Upper lobe of right lung (tissue), 1 donor: ENCODE measurements at regions not wholly inside any gene's neighbourhood (a gene's known extent, or its start where the extent isn't known, plus 50 kb on each side); places are given as distances from the start of the nearest gene placed in this dataset.

Source experiments
- ATAC-seq: fragments of 200-7000 bp; cut with Tn5 transposase; one replicate; pipeline ENCODE4 v1.9.1; 2020; ENCODE audit warnings: mild to moderate bottlenecking, moderate library complexity
- DNase-seq: peaks from one replicate; pipeline ENCODE4 v3.0.0-alpha.2; 2020
- H3K27ac ChIP-seq: fragments of 200-600 bp; one replicate; pipeline ENCODE4 v1.8.0; 2022
- H3K27me3 ChIP-seq: fragments of 200-600 bp; one replicate; pipeline ENCODE4 v1.8.0; 2022; ENCODE audit warnings: mild to moderate bottlenecking
- H3K36me3 ChIP-seq: fragments of 200-600 bp; one replicate; pipeline ENCODE4 v1.8.0; 2022
- H3K4me1 ChIP-seq: fragments of 200-600 bp; one replicate; pipeline ENCODE4 v1.8.0; 2022
- H3K4me3 ChIP-seq: fragments of 200-600 bp; one replicate; pipeline ENCODE4 v1.8.0; 2022; ENCODE audit warnings: mild to moderate bottlenecking
- H3K9me3 ChIP-seq: fragments of 200-600 bp; one replicate; pipeline ENCODE4 v1.8.0; 2022
- CTCF ChIP-seq: fragments of 200-600 bp; IDR thresholded peaks from one replicate; pipeline ENCODE4 v1.8.0; 2022; ENCODE audit warnings: antibody characterized with exemption
- intact Hi-C: fragments of 100-400 bp; cut with DNase I; formaldehyde crosslinking; loops from one replicate; pipeline ENCODE4 v1.11.0; 2022
- donor health status: DM: no; HTN: yes; CAD: no; lungs with severe emphysema.

GRCh38 chr6:50120300-50120699 is 70.6 kb upstream of the DEFB112 start:
- Histone ChIP-seq H3K4me1 (no peaks in the 10 kb centered on the region), H3K27me3 (no peaks in the 10 kb centered on the region), H3K9me3 (no peaks in the 10 kb centered on the region), H3K27ac (no peak overlapping the region), H3K4me3 (no peak overlapping the region), H3K36me3 (no peaks in the 10 kb centered on the region)
- no peak for DNase-seq
- TF ChIP-seq CTCF = no peak
- intact Hi-C loops = no loop called here
- no peak for ATAC-seq

GRCh38 chr6:50123688-50124087 is 74.0 kb upstream of the DEFB112 start:
- intact Hi-C loops = no loop called here
- Histone ChIP-seq H3K36me3 (no peaks in the 10 kb centered on the region), H3K4me1 (no peaks in the 10 kb centered on the region), H3K4me3 (no peak overlapping the region), H3K27me3 (no peaks in the 10 kb centered on the region), H3K9me3 (no peaks in the 10 kb centered on the region), H3K27ac (no peak overlapping the region)
- DNase-seq (no peak), ATAC-seq (no peak)
- TF ChIP-seq CTCF = no peak

GRCh38 chr6:50124572-50124971 is 74.8 kb upstream of the DEFB112 start:
- TF ChIP-seq CTCF = no peak

GRCh38 chr6:50128420-50129005 is 78.8 kb upstream of the DEFB112 start:
- Histone ChIP-seq H3K9me3 (no peaks in the 10 kb centered on the region), H3K27me3 (no peaks in the 10 kb centered on the region), H3K4me1 (no peaks in the 10 kb centered on the region), H3K4me3 (no peak overlapping the region), H3K36me3 (no peaks in the 10 kb centered on the region), H3K27ac (no peak overlapping the region)
- intact Hi-C loops = no loop called here
- ATAC-seq = no peak
- TF ChIP-seq CTCF = peak; percentile 50
- DNase-seq = no peak

More at GRCh38 chr6:50124572-50124971, 74.8 kb upstream of the DEFB112 start:
- intact Hi-C loops = no loop called here
- Histone ChIP-seq H3K27me3 (no peaks in the 10 kb centered on the region), H3K36me3 (no peaks in the 10 kb centered on the region), H3K4me1 (no peaks in the 10 kb centered on the region), H3K27ac (no peak overlapping the region), H3K9me3 (no peaks in the 10 kb centered on the region), H3K4me3 (no peak overlapping the region)
- DNase-seq (no peak), ATAC-seq (no peak)

GRCh38 chr6:50135968-50136367 is 86.2 kb upstream of the DEFB112 start:
- no peak for TF ChIP-seq CTCF
- ATAC-seq (no peak), DNase-seq (no peak)
- Histone ChIP-seq H3K36me3 (no peaks in the 10 kb centered on the region), H3K27me3 (no peaks in the 10 kb centered on the region), H3K4me3 (no peak overlapping the region), H3K27ac (no peak overlapping the region), H3K9me3 (no peaks in the 10 kb centered on the region), H3K4me1 (no peaks in the 10 kb centered on the region)
- intact Hi-C loops = no loop called here

GRCh38 chr6:50141100-50141499 is 91.4 kb upstream of the DEFB112 start:
- H3K27ac ChIP-seq = no peak overlapping the region
- no peaks in the 10 kb centered on the region for H3K9me3 ChIP-seq
- no peak for ATAC-seq
- no peak for TF ChIP-seq CTCF
- no peaks in the 10 kb centered on the region for H3K36me3 ChIP-seq
- no peak overlapping the region for H3K4me3 ChIP-seq
- no peaks in the 10 kb centered on the region for H3K4me1 ChIP-seq
- no peak for DNase-seq
- intact Hi-C loops = no loop called here
- no peaks in the 10 kb centered on the region for H3K27me3 ChIP-seq
